Kidney tubule cell (primary cell): ENCODE measurements at regions not wholly inside any gene's neighbourhood (a gene's known extent, or its start where the extent isn't known, plus 50 kb on each side); places are given as distances from the start of the nearest gene placed in this dataset.

Source experiments
- DNase-seq: peaks from one replicate; pipeline ENCODE4 v3.0.0-alpha.2; 2018; ENCODE audit warnings: low spot score

DNA sequence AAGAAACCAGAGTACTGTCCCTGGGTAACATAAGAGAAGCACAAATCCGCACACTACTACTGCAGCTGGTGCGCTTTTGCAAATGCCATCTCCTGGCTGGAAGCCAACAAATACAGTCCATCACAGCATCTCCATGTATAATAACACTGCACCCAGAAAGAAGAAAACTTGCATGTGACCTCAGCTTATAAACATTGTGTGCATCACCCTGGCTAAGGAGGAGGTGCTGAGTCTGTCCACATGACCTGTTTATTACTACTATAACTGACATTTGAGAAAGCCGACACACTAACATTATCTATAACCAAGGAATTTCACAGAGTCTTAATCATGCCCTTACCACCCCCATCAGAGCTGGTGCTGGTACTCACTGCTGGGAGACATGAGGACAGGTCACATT lies 516.8 kb downstream of the CFAP47 start:
- peak; percentile 12 for DNase-seq

DNA sequence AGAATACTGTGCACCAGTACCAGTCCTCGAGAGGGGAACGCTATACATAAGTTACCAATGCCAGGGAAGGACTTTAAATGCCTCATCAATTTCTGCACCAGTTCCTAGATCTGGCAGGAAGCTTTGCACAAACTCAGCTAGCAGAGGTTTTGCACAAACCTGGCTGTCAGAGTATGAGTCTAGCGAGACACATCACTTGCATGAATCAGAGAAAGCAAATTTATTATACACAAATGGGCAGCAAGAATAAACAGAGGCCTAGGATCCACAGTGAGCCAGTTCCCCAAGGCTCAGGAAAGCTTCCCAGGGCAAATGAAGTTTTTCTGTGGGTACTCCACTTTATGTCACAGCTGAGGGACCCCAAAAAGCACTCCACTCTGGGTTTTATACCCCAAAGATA lies 523.5 kb downstream of the CFAP47 start:
- no peak for DNase-seq

DNA sequence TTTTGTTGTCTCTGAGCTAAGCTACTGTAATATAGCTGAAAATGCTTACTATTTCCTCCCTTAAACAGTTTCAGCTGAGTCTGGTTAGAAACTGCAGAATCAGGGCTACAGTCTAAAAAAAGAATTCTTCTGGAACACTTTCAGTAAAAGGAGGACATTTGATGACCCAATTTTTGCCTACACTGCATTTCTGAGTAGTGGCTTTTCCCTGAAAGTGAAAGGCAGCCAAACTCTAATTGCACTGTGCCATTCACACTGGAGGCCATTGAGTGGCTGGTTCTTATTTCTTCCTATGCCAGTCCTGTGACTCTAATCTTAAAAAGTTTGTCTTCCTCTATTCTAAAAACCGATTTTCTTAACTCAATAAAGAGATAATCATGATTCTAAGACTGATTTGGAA lies 526.0 kb downstream of the CFAP47 start:
- no peak for DNase-seq

DNA sequence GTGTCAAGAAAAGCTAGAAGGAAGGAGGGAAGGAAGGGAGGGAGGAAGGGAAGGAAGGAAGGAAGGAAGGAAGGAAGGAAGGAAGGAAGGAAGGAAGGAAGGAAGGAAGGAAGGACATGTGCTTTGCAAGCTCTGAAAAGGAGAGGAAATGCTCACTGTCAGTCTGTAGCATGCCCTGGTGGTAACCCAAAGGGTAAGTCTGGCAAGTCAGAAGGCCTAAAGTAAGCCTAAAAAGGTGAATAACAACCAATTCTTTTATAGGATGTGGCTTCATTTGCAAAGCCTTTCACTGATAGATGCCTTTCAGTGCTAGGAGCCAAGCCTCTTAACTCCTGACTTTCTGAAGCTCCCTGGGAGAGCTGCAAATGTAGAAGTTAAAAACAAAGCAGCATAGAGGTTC lies 542.6 kb downstream of the CFAP47 start:
- no peak for DNase-seq

DNA sequence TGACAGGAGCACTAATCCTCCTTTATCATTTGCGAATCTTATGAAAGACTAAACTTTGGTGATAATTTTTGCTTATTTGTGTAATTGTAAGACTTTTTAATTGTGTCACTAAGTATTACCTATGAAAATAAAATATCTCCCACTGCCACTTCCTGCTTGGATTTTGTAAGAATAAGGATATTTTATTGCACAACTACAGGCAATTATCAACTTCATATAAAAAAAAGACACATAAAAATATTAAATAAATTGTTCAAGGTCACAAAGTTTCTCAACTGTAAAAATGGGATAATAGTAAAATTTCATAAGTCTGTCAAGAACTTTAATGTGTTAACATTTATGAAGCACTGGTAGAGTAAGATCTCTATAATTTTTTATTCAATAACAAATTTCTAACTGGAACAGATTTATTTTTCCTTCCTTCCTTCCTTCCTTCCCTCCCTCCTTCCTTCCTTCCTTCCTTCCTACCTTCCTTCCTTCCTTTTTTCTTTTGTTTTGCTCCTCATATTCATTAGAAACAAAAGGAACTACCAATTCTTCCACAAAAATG lies 527.6 kb upstream of the FAM47C start:
- no peak for DNase-seq

DNA sequence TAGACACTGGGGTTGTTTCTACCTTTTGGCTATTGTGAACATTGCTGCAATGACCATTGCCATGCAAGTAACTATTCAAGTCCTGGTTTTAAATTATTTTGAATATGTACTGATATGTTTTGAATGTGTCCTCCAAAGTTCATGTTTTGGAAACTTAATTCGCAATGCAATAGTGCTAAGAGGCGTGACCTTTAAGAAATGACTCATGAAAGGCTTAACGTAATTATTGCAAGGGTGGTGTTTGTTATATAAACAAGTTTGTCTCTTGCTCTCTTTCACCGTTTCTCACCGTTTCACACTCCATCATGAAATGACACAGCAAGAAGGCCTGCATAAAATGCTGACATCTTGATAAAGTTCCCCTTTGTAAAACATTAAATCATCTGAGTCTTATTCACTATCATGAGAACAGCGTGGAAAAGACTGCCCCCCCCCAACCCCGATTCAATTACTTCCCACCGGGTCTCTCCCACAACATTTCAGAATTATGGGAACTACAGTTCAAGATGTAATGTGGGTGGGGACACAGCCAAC lies 506.9 kb upstream of the FAM47C start:
- no peak for DNase-seq

DNA sequence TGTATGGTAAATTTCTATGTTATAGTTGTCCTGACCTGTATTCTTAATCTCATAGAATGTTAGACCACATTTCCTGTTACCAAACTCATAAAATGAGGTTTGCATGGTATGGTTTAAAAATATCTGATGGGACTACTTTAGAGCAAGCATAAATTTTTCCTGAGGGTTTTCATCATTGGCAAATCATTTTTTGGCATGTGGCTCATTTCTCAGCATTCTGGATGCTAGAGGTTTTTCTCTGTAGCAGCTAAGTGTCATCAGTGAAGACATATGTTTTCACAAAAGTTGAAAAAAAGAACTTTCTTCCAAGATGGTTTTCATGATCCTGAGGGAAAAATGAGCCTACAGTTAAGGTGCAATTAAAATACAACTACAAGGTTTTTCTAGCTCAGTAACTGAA lies 503.5 kb upstream of the FAM47C start:
- no peak for DNase-seq

DNA sequence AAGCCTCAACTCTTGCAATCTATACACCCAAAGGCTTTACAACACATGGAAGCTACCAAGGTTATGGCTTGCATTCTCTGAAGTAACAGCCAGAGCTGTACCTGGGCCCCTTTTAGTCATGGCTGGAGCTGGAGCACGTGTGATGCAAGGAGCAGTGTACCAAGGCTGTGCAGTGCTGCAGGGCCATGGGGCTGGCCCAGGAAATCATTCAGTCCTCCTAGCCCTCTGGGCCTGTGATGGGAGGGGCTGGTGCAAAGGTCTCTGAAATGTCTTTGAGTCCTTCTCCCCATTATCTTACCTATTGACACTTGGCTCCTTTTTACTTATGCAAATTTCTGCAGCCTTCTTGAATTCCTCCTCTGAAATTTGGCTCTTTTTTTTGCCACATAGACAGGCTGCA lies 500.1 kb upstream of the FAM47C start:
- DNase-seq: no peak

DNA sequence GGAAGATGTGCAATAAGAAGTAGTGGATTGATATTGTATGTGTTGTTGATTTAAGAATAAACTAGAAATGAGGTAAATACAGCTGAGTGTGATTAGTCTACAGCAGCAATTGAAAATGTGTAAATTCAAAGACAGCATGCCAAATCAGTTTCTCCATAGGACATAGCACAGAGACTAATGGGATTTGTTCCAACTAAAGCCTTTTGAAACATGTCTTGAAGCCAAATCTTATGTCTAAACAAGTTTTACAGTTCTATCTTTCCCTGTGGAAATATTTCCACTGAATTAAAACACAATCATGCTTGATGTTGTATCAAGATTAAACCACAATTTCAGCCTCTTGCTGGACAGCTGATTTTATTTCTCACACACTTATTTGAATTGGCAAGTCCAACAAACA lies 497.4 kb upstream of the FAM47C start:
- DNase-seq: no peak

DNA sequence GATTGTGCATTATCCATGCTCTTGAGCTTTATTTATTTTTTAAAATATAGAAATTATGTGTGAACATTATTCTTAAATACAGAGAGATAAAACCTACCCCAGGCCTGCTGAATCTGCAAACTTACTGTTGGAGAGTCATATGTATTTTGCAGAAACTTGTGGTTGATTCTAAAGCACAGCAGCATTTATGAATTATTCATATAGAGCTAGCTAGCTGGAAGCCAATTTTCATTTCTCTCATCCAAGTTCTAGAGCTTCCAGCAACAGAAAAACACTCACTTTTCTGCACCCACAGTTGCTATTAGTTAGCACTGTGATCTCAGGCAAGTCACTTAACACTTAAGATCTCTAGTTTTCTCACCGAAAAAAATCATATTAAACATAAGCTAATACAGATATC lies 479.5 kb upstream of the FAM47C start:
- DNase-seq: no peak

DNA sequence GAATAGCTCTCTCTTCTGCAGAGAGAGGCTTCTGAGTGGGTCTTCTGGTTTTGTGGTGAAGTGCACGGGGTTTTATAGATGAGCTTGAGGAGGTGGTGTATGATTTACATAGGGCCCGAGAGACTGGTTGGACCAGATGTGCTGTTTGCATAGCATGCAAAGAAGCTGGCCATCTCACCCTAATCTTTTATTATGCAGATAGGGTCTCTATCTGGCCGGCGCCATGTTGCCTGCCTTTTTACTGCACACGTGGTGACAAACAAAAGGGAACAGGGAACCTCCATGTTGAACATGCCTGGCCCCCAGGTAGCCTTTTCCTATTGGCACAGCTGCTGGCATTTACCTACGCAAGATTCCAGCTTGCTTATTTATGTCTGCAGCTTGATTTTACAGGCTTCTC lies 473.3 kb upstream of the FAM47C start:
- DNase-seq: no peak

DNA sequence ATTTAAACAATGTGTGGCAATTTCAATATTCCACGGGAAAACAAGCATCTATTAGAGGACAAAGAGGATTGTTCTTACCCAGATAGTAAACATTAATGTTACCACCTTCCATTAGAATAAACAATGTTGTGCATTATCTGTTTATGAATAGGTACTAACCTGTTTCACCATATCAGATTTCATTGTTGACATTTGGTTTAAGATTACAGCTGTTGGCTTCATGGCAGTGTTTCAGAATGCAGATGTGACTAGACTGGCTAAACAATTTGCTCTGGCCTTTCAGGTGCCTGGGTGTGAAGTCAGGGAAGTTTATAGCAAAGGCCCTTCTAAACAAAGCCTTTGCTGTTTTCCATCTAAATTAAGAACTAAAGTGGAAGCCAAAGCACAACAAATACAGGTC lies 464.7 kb upstream of the FAM47C start:
- no peak for DNase-seq

DNA sequence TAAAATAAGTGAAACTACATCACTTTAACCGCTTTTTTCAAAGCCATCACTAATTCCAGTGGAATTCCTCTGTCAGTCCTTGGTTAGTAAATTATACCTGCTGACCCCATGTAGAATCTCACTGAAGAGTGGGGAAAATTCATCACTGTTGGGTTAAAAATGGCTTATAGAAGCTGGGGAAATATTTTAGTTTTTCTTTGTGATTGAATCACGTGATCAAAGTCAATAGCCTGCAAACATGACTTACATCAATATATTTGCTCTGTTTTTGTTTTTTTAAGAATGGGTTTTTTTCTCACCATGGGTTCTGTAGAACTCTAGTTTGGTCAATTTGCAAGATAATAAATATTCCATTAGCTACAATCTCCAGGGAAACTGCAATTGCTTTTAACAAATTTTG lies 445.2 kb upstream of the FAM47C start:
- DNase-seq: no peak

DNA sequence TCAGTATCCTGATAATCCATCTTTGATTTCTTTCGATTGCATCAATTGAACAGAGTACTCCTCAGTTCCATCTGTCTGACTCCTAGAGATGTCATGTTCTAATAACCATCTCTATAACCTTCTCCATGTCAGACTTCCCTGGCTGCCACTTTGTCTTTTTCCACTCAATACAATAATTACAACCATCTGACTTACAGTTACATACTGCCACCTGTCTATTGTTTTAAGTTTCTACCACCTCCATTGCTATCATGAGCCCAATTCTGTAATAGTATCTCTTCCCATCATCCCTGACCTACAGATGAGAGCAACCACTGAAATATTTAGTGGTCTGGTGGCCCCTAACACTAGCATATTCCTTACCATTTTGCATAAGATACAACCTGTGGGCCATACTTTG lies 439.2 kb upstream of the FAM47C start:
- DNase-seq: no peak

DNA sequence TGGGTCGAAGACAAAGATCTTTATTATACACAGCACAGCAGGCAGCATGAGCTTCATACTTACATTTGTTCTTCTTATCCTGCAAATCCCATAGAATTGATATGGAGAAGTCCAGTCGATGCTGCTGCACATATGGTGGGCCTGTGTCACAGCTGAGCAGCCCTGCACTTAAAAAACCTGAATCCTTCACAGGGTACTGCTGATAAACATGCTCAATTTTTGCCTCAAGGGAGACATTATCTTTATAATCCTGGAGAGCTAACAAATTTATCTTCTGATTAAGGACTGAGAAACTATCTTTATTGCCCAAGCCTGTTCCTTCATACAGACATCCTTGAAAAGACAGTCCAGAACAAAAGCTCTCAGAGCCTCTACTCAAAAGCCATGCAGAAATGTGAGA lies 434.4 kb upstream of the FAM47C start:
- DNase-seq: no peak

DNA sequence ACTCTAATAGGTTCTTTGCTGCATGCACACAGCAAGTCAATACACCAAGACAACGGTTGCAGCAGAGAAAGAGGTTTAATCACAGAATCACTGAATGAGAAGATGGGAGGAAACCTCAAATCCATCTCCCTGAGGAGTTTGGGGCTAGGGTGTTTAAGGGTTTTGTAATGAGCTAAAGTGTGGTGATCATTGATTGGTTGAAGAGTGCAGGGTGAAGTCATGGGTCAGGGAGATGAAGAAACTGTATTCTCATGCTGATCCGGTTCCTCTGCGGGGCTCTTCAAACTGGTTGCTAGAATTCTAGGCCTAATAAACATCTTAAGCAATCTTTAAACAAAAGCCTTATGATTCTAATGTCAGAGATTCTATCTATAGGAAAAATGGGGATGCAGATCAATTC lies 432.5 kb upstream of the FAM47C start:
- no peak for DNase-seq

DNA sequence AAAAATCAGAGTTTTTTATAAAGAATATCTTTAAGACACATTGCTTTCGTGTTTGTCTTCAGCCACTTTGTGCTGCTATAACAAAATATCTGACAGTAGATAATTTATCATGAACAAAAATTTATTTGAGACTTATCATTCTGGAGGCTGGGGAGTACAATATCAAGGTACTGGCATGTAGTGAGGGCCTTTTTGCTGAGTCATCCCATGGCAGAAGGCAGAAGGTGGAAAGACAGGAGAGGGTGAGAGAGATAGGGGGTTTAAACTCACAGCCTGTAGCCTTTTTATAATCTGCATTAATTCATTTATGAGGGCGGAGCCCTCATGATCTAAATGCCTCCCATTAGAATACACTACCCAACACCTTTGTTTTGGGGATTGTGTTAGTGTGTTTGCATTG lies 431.2 kb upstream of the FAM47C start:
- DNase-seq: no peak

DNA sequence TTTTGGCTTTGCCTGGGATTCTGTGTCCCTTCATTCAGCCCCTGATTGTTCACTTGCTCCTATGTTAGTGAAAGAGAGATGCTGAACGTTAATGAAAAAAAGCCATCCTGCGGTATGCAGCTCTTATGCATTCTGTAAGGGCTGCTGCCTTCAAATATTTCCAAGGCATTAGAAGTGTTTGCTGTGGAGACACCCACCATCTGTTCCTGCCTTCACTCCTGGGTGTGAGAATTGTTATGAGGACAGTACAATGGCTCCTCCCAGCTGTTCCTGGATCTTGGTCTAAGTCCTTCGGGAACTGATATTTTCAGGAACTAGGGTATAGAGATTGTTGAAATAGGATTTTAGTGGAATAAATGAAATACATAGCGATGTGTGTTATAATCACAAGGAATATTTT lies 427.1 kb upstream of the FAM47C start:
- DNase-seq: no peak

DNA sequence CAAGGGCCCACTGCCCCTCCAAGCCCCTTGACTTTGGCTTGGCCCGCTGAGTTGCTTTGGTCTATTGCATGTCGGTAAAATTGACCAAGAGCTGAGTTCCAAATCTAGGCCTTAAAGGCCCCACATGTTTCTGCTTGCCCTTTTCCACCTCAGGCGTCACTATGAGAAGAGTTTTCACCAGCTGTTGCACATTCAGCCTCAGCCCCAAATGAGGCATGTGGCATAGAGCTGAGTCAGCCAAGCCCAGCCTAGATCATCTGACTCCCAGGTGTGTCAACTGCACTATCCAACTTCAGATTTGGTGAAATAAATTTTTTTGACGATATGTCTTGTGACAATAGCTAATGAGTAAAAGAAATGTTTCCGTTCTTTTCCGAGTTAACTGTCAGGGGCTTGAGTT lies 424.5 kb upstream of the FAM47C start:
- no peak for DNase-seq

DNA sequence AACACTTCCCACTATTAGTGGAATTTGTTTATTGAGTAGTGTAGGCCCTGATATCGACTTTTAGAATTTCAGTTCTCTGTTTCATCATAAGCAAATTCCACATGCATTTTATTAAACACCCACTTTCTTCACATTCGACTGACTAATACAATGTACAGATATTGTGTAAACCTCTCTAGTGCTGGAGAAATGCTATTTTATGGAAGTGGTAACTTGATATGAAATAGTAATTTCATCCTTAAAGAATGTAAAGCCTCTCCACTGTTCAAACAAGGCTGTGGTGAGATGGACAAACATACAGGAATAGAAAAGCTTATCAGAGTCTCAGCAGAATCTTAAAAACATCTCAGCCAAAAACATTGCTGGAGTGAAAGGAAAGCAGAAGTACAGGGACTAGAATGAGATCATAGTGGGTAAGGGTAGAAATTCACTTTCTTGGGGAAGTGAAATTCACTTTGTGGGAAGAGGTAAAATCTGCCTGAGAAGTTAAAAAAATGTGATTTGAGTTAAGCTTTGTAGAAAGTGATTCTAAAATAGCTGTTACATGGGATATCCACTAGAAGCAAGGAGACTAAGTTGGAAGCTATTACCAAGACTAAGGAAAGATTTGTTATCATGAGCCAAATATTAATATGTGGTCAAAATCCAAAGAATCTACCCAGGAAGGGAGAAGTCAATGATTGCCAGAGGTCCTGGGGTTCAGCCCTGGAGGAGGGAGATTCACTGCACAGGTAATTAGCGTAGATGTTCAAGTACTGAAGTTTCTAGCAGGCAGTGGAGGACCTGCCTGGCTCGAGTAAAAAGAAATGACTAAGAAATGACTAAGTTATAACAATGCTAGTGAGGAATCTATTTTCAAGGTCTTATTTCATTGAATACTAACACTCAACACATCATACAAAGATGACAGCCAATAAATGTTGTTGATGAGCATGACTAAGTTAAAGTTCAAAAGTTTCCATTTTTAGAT lies 398.3 kb upstream of the FAM47C start:
- peak; percentile 72 for DNase-seq

DNA sequence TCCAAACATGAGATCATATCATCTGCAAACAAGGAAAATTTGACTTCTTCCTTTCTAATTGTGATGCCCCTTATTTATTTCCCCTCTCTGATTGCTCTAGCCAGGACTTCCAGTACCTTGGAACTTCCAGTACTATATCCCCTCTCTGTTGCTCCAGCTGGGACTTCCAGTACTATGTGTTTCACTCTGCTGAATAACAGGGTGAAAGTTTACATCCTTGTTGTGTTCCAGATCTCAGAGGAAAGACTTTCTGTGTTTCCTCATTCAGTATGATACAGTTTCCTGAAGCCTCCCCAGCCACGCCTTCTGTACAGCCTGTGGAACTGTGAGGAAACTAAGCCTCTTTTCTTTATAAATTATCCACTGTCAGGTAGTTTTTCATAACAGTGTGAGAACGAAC lies 381.3 kb upstream of the FAM47C start:
- DNase-seq: no peak

DNA sequence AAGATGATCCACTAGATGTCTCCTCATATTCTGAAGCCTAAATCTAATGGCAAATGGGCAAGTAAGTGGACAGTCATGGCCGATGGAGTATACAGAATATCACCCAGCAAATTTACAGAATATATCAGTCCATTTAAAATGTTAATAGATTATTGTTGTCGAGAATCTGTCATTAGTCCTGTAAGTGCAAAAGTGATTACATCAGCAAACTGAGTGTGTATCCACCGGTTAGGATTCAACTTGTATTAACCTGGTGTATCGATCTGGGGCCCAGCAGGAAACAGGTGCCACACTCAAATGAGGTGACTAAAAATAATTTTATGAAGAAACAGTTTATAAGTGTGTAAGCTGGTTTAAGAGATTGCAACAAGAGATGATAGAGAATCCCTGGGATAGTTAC lies 367.9 kb upstream of the FAM47C start:
- DNase-seq: no peak

DNA sequence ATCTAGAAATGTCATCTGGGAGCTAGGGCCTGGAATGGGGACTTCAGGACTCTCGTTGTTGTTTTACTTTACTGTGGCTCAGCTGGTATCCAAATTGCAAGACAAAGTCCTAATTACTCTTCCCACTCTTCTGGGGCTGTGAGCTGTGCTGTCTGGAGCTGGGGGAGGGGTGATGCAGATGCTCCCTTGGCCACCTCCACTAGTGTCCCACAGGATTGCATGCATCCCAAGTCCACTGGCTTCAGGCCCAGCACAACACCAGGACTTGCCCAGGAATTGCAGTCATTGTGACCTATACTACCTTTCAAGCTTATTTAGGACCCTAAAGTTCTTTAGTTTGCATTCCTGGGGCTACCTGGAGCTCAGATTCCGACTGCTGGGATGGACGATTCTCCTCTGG lies 366.1 kb upstream of the FAM47C start:
- DNase-seq: no peak

DNA sequence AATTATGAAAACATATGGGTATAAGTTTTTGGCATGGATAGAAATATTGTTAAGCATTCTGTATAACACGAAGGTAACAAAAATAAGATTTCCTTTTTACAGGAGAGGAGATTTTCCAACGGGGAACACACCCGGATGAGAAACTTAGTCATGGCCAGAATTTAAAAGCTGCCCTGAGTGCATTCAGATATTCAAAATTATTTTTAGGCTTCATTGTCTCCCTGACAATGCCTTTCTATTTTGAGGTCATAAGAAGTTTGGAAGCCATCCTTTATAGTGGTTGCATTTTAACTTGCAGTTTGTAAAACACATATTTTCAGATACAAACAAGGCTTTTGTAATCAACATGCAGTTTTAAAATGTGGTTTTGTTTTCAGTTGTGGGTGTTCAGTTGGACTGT lies 357.5 kb upstream of the FAM47C start:
- no peak for DNase-seq
